Kidney (tissue), 13 donors: ENCODE measurements at regions not wholly inside any gene's neighbourhood (a gene's known extent, or its start where the extent isn't known, plus 50 kb on each side); places are given as distances from the start of the nearest gene placed in this dataset.

Experiments used
- DNase-seq, 5 donors: peaks; one replicate each; pipeline ENCODE4 v3.0.0-alpha.2; 2013 to 2020
- FAIRE-seq: peaks from 2 replicates; lab custom pipeline; 2012; peaks lifted over from hg19 to GRCh38; lab: Jason Lieb, UNC
- H3K27ac ChIP-seq, 2 donors: one replicate each; pipeline ENCODE4 v1.7.0; 2013; ENCODE audit warnings: low read depth in 2 of 2, low read length in 2 of 2, inconsistent platforms in 1 of 2
- H3K27me3 ChIP-seq: one replicate; pipeline ENCODE4 v1.7.1; 2013; ENCODE audit warnings: low read length, inconsistent platforms; ENCODE audit not compliant: control insufficient read depth, insufficient read depth
- H3K36me3 ChIP-seq, 3 donors: one replicate each; pipeline versions ENCODE4 v1.7.0 to v1.7.1; 2013; ENCODE audit warnings: low read length in 3 of 3, control low read depth in 1 of 3, inconsistent platforms in 1 of 3; ENCODE audit not compliant: insufficient read depth in 3 of 3, control insufficient read depth in 2 of 3
- H3K4me1 ChIP-seq, 3 donors: one replicate each; pipeline versions ENCODE4 v1.7.0 to v1.7.1; 2013; ENCODE audit warnings: low read length in 3 of 3, inconsistent platforms in 1 of 3, low read depth in 1 of 3; ENCODE audit not compliant: control insufficient read depth in 2 of 3, insufficient read depth in 2 of 3
- H3K4me3 ChIP-seq, 3 donors: one replicate each; pipeline versions ENCODE4 v1.7.0 to v1.8.1; 2013; ENCODE audit warnings: low read length in 3 of 3, control low read depth in 1 of 3, inconsistent platforms in 1 of 3
- H3K9ac ChIP-seq, 3 donors: one replicate each; pipeline versions ENCODE4 v1.7.0 to v1.7.1; 2013; ENCODE audit warnings: low read length in 3 of 3, control low read depth in 1 of 3, inconsistent platforms in 1 of 3
- H3K9me3 ChIP-seq, 3 donors: one replicate each; pipeline versions ENCODE4 v1.7.0 to v1.7.1; 2013; ENCODE audit warnings: low read length in 3 of 3, control low read depth in 1 of 3, inconsistent platforms in 1 of 3; ENCODE audit not compliant: control insufficient read depth in 2 of 3, insufficient read depth in 1 of 3
- CTCF ChIP-seq: IDR thresholded peaks from 3 replicates; pipeline ENCODE4 v1.5.1; 2012; ENCODE audit warnings: mild to moderate bottlenecking, moderate library complexity, borderline replicate concordance; ENCODE audit not compliant: insufficient read depth; ENCODE audit errors: extremely low read depth
- intact Hi-C: fragments of 100-400 bp; cut with DNase I; formaldehyde crosslinking; loops from one replicate; pipeline ENCODE4 v1.11.1; 2022
- donor health status: control.
- donor health status: control.
- donor health status: control.
- donor health status: control.
- donor health status: control.
- donor health status: DM: yes; HTN: yes; CAD: no.
- donor health status: Normal renal cell carcinoma (clear cell type).

DNA sequence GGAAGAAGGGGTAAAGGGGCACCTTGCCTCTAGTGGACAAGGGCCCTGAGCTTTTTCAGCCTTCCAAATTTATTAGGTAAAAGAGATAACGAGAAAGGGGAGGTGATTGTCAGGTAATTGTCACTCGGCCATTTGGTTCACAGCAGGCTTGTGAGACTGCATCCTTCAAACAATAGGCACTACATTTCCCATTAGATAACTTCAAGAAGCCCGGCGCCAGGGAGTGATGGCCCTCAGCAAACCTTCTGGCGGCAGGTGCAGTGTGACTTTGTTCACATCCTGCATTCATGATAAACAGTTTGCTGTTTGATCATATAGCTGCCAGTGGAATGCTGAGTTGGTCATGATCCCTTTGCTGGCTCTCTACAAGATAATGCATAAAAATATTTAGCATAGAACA is 185.1 kb downstream of the CWF19L2 start:
- DNase-seq, result no peak
- TF ChIP-seq CTCF, result no peak
- no peak for FAIRE-seq

DNA sequence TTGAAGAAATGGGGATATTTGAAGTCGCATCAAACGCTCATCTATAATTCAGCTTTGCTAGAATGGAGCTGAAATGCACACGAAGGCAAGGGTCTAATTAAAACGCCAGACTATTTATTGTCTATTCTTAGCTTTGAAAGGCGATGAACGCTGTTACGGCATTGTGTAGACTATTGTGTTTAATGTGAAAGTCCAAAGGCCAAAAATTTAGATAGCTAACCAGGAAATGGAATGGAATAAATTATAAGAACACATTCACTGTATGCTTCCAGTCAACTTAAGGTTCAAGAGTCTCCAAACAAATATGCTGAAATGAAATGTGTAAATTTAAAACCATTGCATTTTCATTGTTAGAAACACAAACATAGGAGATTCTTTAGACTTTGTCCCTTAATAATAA is 186.2 kb downstream of the CWF19L2 start:
- Histone ChIP-seq H3K27ac (no peak overlapping the region), H3K4me1 (no peaks in the 10 kb centered on the region), H3K27me3 (no peaks in the 10 kb centered on the region), H3K9ac (no peak overlapping the region), H3K4me3 (no peak overlapping the region), H3K9me3 (no peaks in the 10 kb centered on the region), H3K36me3 (no peaks in the 10 kb centered on the region)
- FAIRE-seq (no peak), DNase-seq (no peak)
- intact Hi-C loops, result no loop called here
- no peak for TF ChIP-seq CTCF

More for the DNA sequence above, 185.1 kb downstream of the CWF19L2 start:
- Histone ChIP-seq H3K4me1 (no peaks in the 10 kb centered on the region), H3K9me3 (no peaks in the 10 kb centered on the region), H3K9ac (no peak overlapping the region), H3K4me3 (no peak overlapping the region), H3K27ac (no peak overlapping the region), H3K36me3 (no peaks in the 10 kb centered on the region), H3K27me3 (no peaks in the 10 kb centered on the region)
- intact Hi-C loops, result no loop called here

DNA sequence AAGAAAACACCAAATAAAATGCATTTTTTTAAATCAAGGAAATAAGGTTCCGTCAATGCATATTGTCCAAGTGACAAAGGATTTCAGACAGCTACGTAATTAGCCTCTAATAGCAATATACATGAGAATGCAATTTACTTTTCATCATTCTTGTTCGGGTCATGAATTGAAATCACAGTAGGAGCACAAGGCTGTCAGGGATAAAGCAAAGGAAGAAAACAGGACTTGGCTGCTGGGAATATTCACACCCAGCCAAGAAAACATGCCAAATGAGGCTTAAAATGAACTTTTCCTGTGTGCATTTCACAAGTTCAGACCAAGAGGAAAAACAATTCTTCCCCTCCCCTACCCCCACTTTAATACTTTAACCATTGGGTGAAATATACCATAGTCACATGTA is 188.6 kb downstream of the CWF19L2 start:
- no peak overlapping the region for H3K4me3 ChIP-seq
- DNase-seq, result no peak
- no peaks in the 10 kb centered on the region for H3K36me3 ChIP-seq
- intact Hi-C loops, result no loop called here
- FAIRE-seq, result no peak
- H3K9me3 ChIP-seq, result no peaks in the 10 kb centered on the region
- H3K9ac ChIP-seq, result no peak overlapping the region
- H3K4me1 ChIP-seq, result no peaks in the 10 kb centered on the region
- H3K27me3 ChIP-seq, result no peaks in the 10 kb centered on the region
- TF ChIP-seq CTCF, result no peak
- no peak overlapping the region for H3K27ac ChIP-seq

- FAIRE-seq (no peak), DNase-seq (no peak)
- intact Hi-C loops, result no loop called here
- no peak overlapping the region for H3K4me3 ChIP-seq
- no peak for TF ChIP-seq CTCF
- H3K9me3 ChIP-seq, result no peaks in the 10 kb centered on the region
- H3K36me3 ChIP-seq, result no peaks in the 10 kb centered on the region
- no peak overlapping the region for H3K9ac ChIP-seq
- no peaks in the 10 kb centered on the region for H3K4me1 ChIP-seq
- no peak overlapping the region for H3K27ac ChIP-seq
- no peaks in the 10 kb centered on the region for H3K27me3 ChIP-seq
Measured at GRCh38 chr11:107266455-107266854, 191.2 kb downstream of the CWF19L2 start.
